Prostate gland (tissue), 2 donors: ENCODE measurements at regions not wholly inside any gene's neighbourhood (a gene's known extent, or its start where the extent isn't known, plus 50 kb on each side); places are given as distances from the start of the nearest gene placed in this dataset.

Experiments
- DNase-seq: peaks from one replicate; pipeline ENCODE4 v3.0.0-alpha.2; 2019; ENCODE audit warnings: low spot score
- H3K27ac ChIP-seq, 2 donors: fragments of 200-600 bp; sonication (generic); 2 replicates each; pipeline ENCODE4 v1.5.1; 2017 to 2019
- H3K27me3 ChIP-seq: fragments of 200-600 bp; sonication (generic); replicated peaks from 2 replicates; pipeline ENCODE4 v1.5.1; 2019; ENCODE audit not compliant: insufficient read depth
- H3K36me3 ChIP-seq, 2 donors: fragments of 200-600 bp; sonication (generic); 1 replicate in 1 of 2; 2 replicates in 1 of 2; pipeline versions ENCODE4 v1.5.1 to v1.8.1; 2017 to 2019
- H3K4me1 ChIP-seq: fragments of 200-600 bp; sonication (generic); replicated peaks from 2 replicates; pipeline ENCODE4 v1.5.1; 2019
- H3K4me3 ChIP-seq, 2 donors: fragments of 200-600 bp; sonication (generic); 2 replicates each; pipeline ENCODE4 v1.5.1; 2017 to 2019
- H3K9me3 ChIP-seq: fragments of 200-600 bp; sonication (generic); 2 replicates; pipeline ENCODE4 v1.5.1; 2017
- CTCF ChIP-seq, 4 experiments: fragments of 200-600 bp in 2 of 4; fragments of 450-650 bp in 2 of 4; sonication (generic) in 2 of 4; IDR thresholded peaks; 1 replicate in 3 of 4; 2 replicates in 1 of 4; pipeline ENCODE4 v1.5.1; 2016 to 2019; ENCODE audit warnings: antibody characterized with exemption in 4 of 4, mild to moderate bottlenecking in 2 of 4, moderate library complexity in 2 of 4
- POLR2A ChIP-seq: fragments of 450-650 bp; IDR thresholded peaks from one replicate; pipeline ENCODE4 v1.6.1; 2016; ENCODE audit warnings: antibody characterized with exemption, mild to moderate bottlenecking
- POLR2AphosphoS5 ChIP-seq: sonication (generic); formaldehyde crosslinking; IDR thresholded peaks from one replicate; pipeline ENCODE4 v1.6.1; 2017; ENCODE audit warnings: antibody characterized with exemption
- WGBS: methylation state at CpG from one replicate; pipeline ENCODE4 v1.1.5; 2018; 5-methylcytosine and 5-hydroxymethylcytosine counted together
- intact Hi-C: fragments of 100-400 bp; cut with DNase I; formaldehyde crosslinking; loops from one replicate; pipeline ENCODE4 v1.14.2; 2022

- TF ChIP-seq CTCF (IDR thresholded peaks at IDR 0.05) (no peak), POLR2A (no peak), POLR2AphosphoS5 (no peak)
- WGBS = 40% methylated on average over 2 of the region's 2 CpGs
- intact Hi-C loops = no loop called here
- Histone ChIP-seq H3K27me3 (no peaks in the 10 kb centered on the region), H3K9me3 (no peaks in the 10 kb centered on the region), H3K4me3 (no peak overlapping the region), H3K36me3 (no peaks in the 10 kb centered on the region), H3K4me1 (no peaks in the 10 kb centered on the region), H3K27ac (no peak overlapping the region)
- no peak for DNase-seq
Measured at GRCh38 chr4:136865526-136865925, 666.8 kb downstream of the PCDH18 start.

- intact Hi-C loops = no loop called here
- 6% methylated on average over 2 of the region's 2 CpGs for WGBS
Measured at GRCh38 chr4:136864604-136865185, 667.6 kb downstream of the PCDH18 start.

GRCh38 chr4:136863756-136864155, 668.5 kb downstream of the PCDH18 start:
- Histone ChIP-seq H3K4me3 (no peak overlapping the region), H3K27me3 (no peaks in the 10 kb centered on the region), H3K27ac (no peak overlapping the region), H3K4me1 (no peaks in the 10 kb centered on the region), H3K36me3 (no peaks in the 10 kb centered on the region), H3K9me3 (no peaks in the 10 kb centered on the region)
- intact Hi-C loops = no loop called here
- no peak for TF ChIP-seq CTCF (IDR thresholded peaks at IDR 0.05)
- TF ChIP-seq POLR2A = no peak
- DNase-seq = no peak
- WGBS = 45% methylated on average over 1 of the region's 1 CpG

More at GRCh38 chr4:136864604-136865185, 667.6 kb downstream of the PCDH18 start:
- Histone ChIP-seq H3K27me3 (no peaks in the 10 kb centered on the region), H3K4me3 (no peak overlapping the region), H3K36me3 (no peaks in the 10 kb centered on the region), H3K4me1 (no peaks in the 10 kb centered on the region), H3K9me3 (no peaks in the 10 kb centered on the region), H3K27ac (no peak overlapping the region)
- peak; percentile 18 for DNase-seq
- no peak for TF ChIP-seq POLR2AphosphoS5
- no peak for TF ChIP-seq POLR2A
- TF ChIP-seq CTCF (IDR thresholded peaks at IDR 0.05) = peak in 3 of 4 experiments; percentile 60 to 65 (median 61)

- Histone ChIP-seq H3K9me3 (no peaks in the 10 kb centered on the region), H3K27ac (no peak overlapping the region), H3K36me3 (no peaks in the 10 kb centered on the region), H3K4me3 (no peak overlapping the region), H3K4me1 (no peaks in the 10 kb centered on the region), H3K27me3 (no peaks in the 10 kb centered on the region)
- intact Hi-C loops = no loop called here
- WGBS = 77% methylated on average over 3 of the region's 3 CpGs
- DNase-seq = no peak
- no peak for TF ChIP-seq POLR2A
- no peak for TF ChIP-seq POLR2AphosphoS5
Measured at GRCh38 chr4:136862653-136863052, 669.6 kb downstream of the PCDH18 start.

- WGBS = 16% methylated on average over 2 of the region's 2 CpGs
- Histone ChIP-seq H3K4me3 (no peak overlapping the region), H3K27ac (no peak overlapping the region), H3K27me3 (no peaks in the 10 kb centered on the region), H3K4me1 (no peaks in the 10 kb centered on the region), H3K36me3 (no peaks in the 10 kb centered on the region), H3K9me3 (no peaks in the 10 kb centered on the region)
- no peak for DNase-seq
- no peak for TF ChIP-seq POLR2AphosphoS5
- no peak for TF ChIP-seq CTCF (IDR thresholded peaks at IDR 0.05)
- no peak for TF ChIP-seq POLR2A
- intact Hi-C loops = no loop called here
Measured at GRCh38 chr4:136861091-136861490, 671.2 kb downstream of the PCDH18 start.
